HG03025 (cell line): ENCODE measurements at regions not wholly inside any gene's neighbourhood (a gene's known extent, or its start where the extent isn't known, plus 50 kb on each side); places are given as distances from the start of the nearest gene placed in this dataset.
A peak's percentile ranks its signal among the peaks of the same experiment; 100 is the strongest.
"Not testable (repeated sequence)": the region's sequence is repeated elsewhere in the genome, so short reads cannot be mapped to it uniquely, and the experiment has no call there.

Source experiments
- ATAC-seq: cut with Tn5 transposase; IDR thresholded peaks from one replicate; pipeline ENCODE4 v1.9.1; 2021; ENCODE audit warnings: mild to moderate bottlenecking, moderate library complexity; ENCODE audit not compliant: unreplicated experiment, low FRiP score

DNA sequence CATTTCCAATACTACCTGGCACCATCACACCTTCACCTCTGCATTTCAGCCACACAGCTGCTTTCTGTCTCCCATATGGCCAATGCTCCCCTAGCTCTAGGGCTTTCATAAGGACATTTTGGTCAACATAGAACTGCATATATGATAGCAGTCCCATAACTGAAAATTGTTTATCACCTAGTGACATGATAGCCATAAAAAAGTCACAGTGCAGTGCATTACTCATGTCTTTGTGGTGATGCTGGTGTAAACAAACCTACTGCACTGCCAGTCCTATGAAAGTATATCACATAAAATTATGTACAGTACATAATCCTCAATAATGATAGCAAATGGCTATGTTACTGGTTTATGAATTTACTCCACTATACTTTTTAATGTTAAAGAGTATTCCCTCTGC, 221.0 kb downstream of the NAF1 start:
- no peak for ATAC-seq

DNA sequence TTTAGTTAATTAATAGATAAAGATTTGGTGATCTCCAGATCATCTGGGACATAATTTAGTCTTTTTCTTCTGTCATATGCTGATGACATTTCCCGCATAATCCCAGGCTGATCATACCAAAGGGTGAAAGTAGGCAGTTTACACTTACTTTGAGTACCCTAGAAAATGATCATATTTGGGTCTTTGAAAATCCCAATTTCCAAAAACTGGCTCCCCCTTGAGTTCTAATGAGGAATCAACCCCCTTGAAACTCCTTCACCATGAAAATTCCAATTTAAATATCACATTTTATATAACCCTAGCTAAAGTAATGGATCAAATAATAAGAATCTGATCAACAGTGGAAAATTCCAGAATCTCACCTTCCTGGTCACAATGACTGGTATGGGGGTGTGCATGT, 223.4 kb downstream of the NAF1 start:
- ATAC-seq: no peak

DNA sequence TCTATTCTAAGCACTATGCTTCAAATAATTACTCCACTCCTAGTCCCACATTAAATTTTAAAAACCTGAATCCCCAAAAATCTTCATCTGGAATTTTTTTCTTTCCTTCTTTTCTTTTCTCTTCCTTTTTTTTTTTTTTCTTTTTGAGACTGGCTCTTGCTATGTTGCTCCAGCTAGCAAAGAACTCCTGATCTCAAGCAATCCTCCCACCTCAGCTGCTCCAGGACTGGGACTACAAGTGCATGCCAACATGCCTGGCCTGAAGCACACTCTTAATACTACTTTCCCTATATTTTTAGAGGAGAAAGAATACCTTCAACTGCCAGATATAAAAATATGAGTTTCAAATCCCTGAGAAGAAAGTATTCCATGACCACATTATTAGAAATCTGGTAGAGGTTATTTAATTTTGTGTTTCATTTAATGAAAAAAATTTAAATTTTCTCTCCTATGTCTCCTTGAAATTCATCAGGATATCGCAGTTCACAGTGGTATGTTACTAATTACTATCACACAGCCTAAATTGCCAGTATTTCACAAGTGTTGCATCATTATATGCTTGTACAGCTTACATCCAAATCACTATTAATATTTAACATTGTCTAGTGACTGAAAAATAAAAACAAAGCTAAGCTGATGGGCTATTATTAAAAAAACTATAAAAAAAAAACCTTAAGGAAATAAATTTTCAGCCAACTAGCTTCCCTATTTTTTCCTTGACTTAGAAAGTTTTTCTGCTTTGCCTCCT, 227.8 kb downstream of the NAF1 start:
- no peak for ATAC-seq

DNA sequence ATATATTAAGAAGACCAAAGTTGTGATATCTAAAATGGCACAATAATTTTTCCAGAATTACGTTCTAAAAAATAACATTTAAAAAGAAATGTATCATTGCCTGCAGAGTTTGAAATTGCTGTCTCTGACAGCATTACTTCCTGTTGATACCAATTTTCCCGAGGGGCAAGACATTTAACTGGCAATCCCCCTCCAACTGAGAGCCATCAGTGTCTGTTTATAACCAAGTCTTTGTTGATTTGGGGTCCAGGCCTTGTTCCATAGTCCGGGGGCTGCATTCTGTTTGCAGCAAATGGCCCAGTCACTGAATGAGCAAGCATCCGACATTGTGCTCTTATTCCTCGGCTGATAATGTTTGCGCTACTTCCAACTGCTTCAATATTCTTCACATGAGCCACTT, 231.5 kb downstream of the NAF1 start:
- no peak for ATAC-seq

DNA sequence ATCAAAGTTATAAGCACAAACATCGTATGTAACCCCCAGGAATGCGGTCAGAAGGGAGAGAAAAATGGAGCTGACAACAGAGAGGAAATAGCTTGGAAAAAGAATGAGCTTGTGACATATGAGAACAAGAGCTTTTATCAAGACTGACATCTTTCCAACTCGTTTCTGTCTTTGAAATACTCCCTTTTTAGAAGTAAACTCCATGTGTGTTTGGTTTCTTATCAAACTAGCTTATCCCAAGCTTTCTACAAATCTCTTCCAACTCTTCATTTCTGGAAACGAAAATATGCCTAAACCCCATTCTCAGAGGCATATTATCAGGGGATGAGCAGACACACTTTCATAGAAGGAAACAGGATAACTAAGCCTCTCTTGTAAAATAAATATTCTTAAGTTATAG, 235.4 kb downstream of the NAF1 start:
- no peak for ATAC-seq

DNA sequence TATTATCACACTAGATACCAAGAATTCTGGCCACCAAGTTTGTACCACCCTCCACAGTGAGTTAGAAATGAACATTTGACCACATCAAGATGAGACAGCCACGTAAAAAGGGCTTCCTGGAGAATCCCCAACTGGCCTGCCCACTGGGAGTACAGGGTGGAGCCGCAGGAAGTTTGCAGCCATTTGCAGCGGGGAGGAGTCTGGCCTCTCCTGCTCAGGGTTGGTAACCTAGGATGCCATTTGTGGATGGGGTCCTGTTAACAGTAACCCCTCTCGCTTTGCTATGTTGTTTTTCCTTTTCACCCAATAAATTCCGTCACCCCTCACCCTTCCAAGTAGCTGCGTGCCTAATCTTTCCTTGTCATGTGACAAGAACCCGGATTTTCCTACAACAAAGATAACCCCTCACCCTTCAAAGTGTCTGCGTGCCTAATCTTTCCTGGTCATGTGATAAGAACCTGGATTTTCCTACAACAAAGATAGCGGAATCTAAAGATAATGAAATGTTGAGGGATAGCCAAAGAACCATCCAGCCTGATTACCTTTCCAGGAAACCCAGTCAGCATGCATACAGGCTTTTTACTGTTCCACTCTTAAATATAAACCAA, 245.4 kb downstream of the NAF1 start:
- no peak for ATAC-seq

DNA sequence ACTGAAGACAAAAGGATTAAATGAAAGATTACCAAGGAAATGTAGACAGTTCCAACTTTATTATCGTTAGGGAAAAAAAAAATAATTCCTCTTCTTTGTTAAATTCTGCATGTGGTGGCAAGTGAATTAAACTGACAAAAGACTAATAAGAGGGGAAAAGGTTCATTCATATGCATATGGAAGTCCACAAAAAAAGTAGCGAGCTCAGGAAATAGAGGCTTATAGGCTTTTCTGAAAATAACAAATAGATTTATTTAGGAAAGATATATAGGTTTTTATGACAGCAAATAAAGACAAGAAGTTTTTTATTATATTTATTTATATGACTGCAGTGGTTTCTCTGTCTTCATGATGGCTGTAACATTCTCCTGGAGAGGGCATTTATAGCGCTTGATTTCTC, 246.0 kb downstream of the NAF1 start:
- ATAC-seq: no peak

DNA sequence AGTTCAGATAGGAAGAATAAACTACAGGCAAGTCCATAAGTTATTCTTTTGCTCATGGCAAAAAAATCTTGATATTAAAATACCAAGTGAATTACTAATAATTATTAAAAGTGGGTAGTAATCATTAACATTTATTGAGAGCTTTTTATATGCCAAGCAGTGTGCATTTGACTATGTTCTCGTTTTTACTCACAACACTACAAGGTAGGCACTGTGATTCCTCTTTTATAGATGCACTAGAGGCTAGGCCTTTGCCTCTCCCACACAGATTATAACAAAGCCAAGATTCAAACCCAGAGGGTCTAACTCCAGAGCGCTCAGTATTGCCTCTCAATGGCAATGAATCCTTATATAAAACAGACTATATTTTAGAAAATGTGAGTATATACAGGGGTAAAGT, 254.2 kb downstream of the NAF1 start:
- no peak for ATAC-seq

DNA sequence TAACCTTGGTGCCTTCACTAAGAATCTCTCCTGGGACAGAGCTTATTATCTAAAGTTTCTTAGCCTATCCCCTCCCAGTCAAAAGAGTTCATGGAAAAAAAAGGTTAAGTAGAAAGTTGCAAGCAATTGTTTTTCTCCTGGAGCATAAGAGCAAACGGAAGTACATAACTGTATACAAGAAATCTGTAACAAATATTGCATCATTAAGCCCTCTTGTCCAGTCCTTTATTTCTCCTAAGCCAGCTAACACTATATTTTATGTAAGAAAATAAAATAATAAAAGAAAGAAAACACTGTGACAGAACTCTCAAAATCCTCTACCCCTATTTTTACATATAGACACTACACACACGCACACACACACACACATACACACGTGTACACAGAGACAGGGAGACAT, 255.3 kb downstream of the NAF1 start:
- ATAC-seq: no peak

DNA sequence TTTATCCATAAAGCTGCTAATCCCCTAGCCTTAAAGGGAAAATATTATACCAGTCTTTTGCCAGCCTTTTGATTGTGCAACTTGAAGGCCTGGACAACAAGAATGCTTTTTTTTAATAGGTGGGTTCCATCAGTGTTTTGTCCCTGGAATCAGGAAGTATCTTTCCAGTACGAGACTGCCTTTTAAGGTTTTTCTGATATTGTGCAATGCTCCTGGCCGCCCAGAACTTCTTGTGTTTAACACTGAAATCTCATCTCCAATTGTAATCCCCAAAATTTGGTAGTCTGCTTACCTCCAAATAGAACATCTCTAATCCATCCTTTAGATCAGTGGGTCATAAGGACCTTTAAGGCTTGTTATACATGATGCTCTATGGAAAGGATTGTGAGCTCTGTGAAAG, 256.7 kb downstream of the NAF1 start:
- no peak for ATAC-seq

DNA sequence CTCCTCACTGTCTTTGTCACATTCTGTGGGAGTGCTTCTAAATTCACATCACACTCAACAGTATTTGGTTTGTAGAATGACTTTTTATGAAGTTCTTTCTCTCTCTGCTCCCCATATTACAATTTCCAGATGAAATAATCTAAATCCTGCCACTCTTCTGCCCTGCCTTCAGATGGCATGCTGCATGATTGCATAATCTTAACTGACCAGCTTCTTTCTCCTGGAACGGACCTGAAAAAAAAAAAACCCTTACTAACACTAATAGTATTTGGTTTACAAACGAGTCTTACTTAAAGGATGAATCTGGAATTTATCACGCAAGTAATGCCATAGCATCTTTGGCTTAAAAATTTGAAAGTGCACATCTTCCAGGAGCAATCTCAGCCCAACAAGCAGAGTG, 272.3 kb downstream of the NAF1 start:
- no peak for ATAC-seq

DNA sequence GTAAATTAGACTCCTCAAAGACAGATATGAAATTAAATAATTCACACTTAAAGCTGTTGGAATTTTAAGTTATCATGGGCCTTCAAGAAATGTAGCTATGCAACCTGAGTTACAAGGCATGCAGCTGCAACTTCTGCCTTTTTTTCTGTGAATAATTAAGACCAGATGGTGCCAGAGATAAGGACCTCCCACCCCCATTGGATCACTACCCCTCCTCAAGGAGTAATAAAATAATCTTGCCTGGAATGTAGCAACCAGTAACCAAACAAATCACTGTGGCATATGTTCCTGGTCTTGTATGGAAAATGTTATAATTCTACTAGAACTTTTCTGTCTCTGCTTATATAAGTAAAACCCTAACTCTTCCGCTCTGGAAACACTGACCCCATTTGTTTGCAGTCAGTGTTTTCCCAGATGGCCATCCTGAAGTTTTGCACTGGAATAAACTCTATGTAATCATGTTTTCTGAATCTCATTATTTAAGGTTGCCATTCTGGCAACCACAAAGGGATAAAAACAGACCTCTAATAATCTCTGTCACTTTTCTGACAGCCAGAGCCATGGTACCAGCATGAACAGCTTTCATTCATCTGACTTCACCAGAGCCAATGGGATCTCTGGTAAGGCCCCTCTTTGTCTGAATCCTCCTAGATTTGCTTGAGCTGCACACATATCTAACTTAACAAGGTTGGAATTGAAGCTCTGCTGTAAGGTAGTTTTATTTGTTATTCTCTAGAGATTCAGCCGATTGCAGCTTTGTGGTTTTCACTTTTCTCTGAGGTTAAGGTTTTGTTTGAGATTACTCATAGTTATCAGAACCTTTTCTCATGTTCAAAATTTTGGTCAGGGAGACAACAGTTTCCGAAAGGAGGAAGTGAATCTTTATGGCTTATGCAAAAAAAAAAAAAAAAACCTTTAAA, 274.6 kb downstream of the NAF1 start:
- ATAC-seq: peak; percentile 99

DNA sequence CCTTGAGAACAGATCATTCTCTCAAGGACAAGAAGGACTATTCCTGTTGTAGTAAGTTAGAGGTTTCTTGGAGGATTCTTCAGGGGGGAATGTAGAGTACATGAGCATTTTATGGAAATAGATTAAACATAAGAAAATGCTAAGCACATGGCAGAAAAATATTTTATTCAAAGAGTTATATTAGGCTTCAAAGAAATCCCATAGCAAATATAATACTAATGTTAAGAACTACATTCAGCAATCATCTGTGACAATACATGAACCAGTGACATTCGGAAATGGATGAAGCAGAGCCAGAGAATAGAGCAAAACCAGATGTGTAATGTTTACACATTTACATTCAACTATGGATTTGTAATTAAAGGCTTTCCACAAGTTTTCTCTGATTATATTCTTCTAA, 288.6 kb downstream of the NAF1 start:
- ATAC-seq: no peak

DNA sequence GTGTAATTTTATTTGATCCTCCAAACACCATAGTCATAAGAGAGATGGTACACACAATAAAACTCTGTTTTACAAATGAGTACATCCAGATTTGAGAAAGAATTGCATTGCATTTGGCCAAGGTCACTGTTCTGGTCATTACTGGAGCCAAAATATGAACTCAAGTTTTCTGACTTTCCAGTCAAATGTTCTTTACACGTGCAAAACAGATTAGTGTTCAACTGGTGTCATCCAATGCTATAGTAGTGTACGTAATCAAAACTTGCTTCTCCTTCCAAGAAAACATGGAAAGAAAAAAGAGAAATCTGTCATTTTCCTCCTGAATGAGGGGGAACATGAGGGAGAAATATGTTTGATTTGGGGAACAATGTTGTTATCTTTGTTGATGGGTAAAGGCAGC, 291.9 kb downstream of the NAF1 start:
- no peak for ATAC-seq

DNA sequence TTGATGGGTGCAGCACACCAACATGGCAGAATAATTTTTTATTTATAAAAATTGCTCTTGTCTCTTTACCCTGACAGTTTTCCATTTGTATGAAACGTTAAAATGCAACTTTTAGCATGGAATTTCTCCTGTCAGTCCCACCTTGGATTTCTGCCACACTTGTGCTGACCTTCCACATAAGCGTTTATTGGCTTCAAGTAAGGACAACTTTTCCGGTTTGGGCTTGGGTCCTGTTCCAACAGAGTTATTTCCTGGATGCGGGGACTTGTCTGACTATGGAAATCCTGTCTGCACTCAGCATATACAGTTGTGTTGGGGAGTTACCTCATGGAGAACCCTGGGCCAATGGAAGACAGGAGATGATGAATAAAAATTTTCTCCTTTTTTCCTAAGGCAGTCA, 294.7 kb downstream of the NAF1 start:
- no peak for ATAC-seq

DNA sequence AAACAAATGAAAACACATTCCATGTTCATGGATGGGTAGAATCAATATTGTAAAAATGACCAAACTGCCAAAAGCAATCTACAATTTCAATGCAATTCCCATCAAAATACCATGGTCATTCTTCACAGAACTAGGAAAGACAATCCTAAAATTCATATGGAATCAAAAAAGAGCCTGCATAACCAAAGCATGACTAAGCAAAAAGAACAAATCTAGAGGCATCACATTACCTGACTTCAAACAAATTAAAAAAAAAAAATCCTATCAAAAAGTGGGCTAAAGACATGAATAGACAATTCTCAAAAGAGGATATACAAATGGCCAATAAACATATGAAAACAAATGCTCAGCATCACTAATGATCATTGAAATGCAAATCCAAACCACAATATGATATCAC, 297.5 kb downstream of the NAF1 start:
- ATAC-seq: no peak

DNA sequence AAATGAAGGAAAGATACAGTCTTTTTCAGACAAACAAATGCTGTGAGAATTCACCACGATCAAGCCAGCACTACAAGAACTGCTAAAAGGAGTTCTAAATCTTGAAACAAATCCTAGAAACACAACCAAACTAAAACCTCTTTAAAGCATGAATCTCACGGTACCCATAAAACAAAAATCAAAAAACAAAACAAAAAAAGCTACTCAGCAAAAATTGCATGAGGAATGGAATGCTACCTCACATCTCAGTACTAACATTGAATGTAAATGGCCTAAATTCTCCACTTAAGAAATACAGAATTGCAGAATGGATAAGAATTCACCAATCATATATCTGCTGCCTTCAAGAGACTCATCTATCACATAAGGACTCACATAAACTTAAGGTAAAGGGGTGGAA, 300.1 kb downstream of the NAF1 start:
- ATAC-seq: no peak

DNA sequence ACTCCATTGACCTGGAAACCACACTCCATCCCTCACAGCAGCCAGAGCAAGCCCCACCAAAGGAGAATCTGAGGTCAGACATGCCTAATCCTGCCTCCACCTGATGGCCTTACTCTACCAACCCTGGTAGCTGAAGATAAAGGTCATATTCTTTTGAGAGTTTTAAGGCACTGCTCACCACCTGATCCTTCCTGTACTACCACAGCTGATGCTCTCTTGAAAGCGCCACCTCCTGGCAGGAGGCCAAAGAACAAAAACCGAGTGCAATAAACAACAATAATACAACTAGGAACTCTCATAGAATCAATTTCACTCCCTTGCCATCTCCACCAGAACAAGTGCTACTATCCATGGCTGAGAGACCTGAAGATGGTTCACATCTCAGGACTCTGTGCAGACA, 301.6 kb downstream of the NAF1 start:
- ATAC-seq: peak; percentile 53

DNA sequence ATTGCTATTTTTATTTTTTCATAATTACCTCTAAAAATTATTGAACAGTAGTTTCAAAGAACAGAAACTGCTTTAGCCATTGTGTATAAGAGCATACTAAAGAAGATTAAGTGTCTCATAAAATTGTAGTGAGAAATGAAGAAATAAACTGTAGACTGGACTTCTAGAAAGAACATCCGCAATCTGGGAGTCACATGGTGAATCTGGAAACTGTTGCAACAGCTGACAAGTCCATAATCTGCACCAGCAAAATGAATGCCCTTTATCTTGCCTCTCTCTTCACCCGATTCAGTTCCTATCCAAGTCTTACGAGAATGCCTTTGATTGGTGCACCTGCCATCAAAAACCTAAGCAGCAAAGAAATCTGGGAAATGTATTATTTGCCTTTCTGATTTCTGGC, 312.9 kb downstream of the NAF1 start:
- no peak for ATAC-seq

DNA sequence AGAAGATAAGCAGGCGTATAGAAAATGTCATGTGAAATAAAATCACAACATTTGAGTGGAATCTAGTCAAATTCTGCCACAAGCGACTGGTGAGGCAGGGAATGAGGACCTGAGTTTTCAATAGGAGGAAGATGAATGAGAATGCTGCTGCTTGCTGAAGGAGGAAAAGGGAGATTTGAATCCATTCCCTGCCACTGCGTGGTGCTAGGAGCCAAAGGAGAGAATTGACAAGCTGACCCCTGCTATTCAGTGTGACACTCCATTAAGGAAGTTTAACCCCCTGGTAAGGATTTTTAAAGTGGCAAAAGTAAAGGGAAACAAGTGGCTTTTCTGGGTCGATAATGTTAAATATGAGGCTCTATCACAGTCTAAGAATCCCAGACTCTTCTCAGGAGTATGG, 314.0 kb downstream of the NAF1 start:
- ATAC-seq: no peak

DNA sequence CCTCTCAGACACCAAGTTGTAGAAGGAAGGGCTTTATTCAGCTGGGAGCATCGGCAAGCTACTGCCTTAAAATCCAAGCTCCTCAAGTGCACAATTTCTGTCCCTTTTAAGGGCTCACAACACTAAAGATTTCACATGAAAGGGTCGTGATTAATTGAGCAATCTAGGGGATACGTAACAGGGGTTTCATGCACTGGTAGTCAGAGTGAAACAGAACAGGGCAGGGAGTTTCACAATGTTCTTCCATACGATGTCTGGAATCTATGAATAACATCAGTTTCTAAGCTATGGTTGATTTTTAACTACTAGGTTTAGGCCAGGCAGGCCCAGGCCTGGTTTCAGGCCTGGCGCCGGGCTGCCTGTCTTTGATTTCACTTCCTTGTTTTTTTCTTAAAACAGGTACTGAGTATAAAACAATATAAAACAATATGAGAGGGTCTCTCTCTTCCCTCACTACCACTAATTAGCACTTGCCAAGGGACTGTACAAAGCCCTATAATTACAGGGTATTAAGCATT, 315.4 kb downstream of the NAF1 start:
- ATAC-seq: not testable (repeated sequence)
